Fibroblast of pulmonary artery (primary cell): ENCODE measurements at regions not wholly inside any gene's neighbourhood (a gene's known extent, or its start where the extent isn't known, plus 50 kb on each side); places are given as distances from the start of the nearest gene placed in this dataset.

Experiments used
- DNase-seq: peaks from one replicate; pipeline ENCODE4 v3.0.0-alpha.2; 2010; ENCODE audit warnings: low read depth
- H3K4me3 ChIP-seq: replicated peaks from 2 replicates; pipeline ENCODE4 v1.5.1; 2011; ENCODE audit warnings: low read depth, mild to moderate bottlenecking, control low read depth, low read length, moderate library complexity
- CTCF ChIP-seq: IDR thresholded peaks from 2 replicates; pipeline ENCODE4 v1.5.1; 2011; ENCODE audit warnings: mild to moderate bottlenecking, control low read depth, low read length, inconsistent platforms; ENCODE audit errors: missing control alignments

GRCh38 chr2:100675855-100676254 lies 113.1 kb downstream of the PDCL3 start:
- TF ChIP-seq CTCF: no peak
- H3K4me3 ChIP-seq: no peak overlapping the region
- DNase-seq: no peak

- no peak for DNase-seq
- TF ChIP-seq CTCF: no peak
- H3K4me3 ChIP-seq: no peak overlapping the region
Measured at GRCh38 chr2:100676346-100676745, 113.6 kb downstream of the PDCL3 start.

- DNase-seq: no peak
- H3K4me3 ChIP-seq: no peak overlapping the region
- TF ChIP-seq CTCF: no peak
Measured at GRCh38 chr2:100677611-100678185, 114.9 kb downstream of the PDCL3 start.

- no peak for DNase-seq
- no peak for TF ChIP-seq CTCF
Measured at GRCh38 chr2:100679211-100679610, 116.4 kb downstream of the PDCL3 start.

GRCh38 chr2:100682536-100682935 lies 119.7 kb downstream of the PDCL3 start:
- no peak overlapping the region for H3K4me3 ChIP-seq
- DNase-seq: no peak
- TF ChIP-seq CTCF: no peak

More at GRCh38 chr2:100679211-100679610, 116.4 kb downstream of the PDCL3 start:
- no peak overlapping the region for H3K4me3 ChIP-seq

- H3K4me3 ChIP-seq: no peak overlapping the region
- TF ChIP-seq CTCF: no peak
- no peak for DNase-seq
Measured at GRCh38 chr2:100683231-100683630, 120.4 kb downstream of the PDCL3 start.

- TF ChIP-seq CTCF: no peak
- H3K4me3 ChIP-seq: no peak overlapping the region
- no peak for DNase-seq
Measured at GRCh38 chr2:100691846-100692245, 128.1 kb upstream of the NPAS2 start.
